Spleen (tissue), 7 donors: ENCODE measurements at regions not wholly inside any gene's neighbourhood (a gene's known extent, or its start where the extent isn't known, plus 50 kb on each side); places are given as distances from the start of the nearest gene placed in this dataset.

ENCODE experiments used
- CTCF ChIP-seq, 11 experiments: fragments of 200-600 bp in 7 of 11; fragments of 450-650 bp in 4 of 11; sonication (generic) in 4 of 11; IDR thresholded peaks in 8 of 11; conservative IDR thresholded peaks in 3 of 11; 1 replicate in 7 of 11; 2 replicates in 4 of 11; pipeline versions ENCODE4 v1.4.0 to v1.8.0; 2016 to 2021; ENCODE audit warnings: antibody characterized with exemption in 11 of 11, inconsistent platforms in 4 of 11, mild to moderate bottlenecking in 1 of 11
- POLR2A ChIP-seq, 3 donors: fragments of 450-650 bp; IDR thresholded peaks; one replicate each; pipeline ENCODE4 v1.5.1; 2017; ENCODE audit warnings: antibody characterized with exemption in 3 of 3, mild to moderate bottlenecking in 1 of 3
- POLR2AphosphoS5 ChIP-seq, 3 donors: sonication (generic); formaldehyde crosslinking; IDR thresholded peaks; one replicate each; pipeline ENCODE4 v1.5.1; 2017; ENCODE audit warnings: antibody characterized with exemption in 3 of 3
- donor health status: DM: no; HTN: no; CAD: no; lungs with moderate emphysema.
- donor health status: DM: no; HTN: no; CAD: no.
- donor health status: DM: no; HTN: no; CAD: no.

- TF ChIP-seq CTCF (IDR thresholded peaks at IDR 0.05 in 8 of 11, conservative IDR thresholded peaks at IDR 0.05 in 3 of 11) (no peak), POLR2A (IDR thresholded peaks at IDR 0.05) (no peak), POLR2AphosphoS5 (IDR thresholded peaks at IDR 0.05) (no peak)
Measured at GRCh38 chr2:163157411-163157810, 318.8 kb upstream of the KCNH7 start.
